ENCODE measurements at regions not wholly inside any gene's neighbourhood (a gene's known extent, or its start where the extent isn't known, plus 50 kb on each side); places are given as distances from the start of the nearest gene placed in this dataset.
A peak's percentile ranks its signal among the peaks of the same experiment; 100 is the strongest.

DNA sequence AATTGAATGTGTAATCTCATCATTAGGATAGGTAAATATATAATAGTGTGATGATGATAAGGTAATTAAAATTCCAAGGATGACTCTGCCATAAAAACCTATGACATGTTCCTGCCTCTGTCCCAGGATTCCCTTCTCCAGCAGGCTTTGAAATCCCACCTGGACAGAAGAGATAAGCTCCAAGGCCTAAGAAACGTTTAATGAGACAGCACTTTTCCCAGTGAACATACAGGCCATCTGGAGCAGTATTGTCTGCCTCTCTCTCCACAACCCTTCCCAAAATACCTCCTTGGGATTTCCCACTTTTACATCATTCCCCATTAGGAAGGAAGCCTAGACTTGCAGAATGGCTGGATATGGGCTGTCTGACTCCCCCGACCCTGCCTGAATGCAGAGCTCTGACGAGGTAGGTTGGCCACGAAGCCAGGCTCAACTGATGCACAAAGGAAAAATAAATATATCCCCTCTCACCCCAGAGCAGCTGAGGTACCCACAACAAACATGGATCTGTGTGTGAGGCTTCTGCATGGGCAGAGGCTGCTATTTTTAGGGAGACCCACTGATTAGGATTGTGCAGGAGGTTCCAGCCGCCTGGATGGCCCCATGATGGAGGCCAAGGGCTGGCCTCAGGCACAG lies 71.0 kb downstream of the TMPRSS5 start:
- FAIRE-seq, result no peak

DNA sequence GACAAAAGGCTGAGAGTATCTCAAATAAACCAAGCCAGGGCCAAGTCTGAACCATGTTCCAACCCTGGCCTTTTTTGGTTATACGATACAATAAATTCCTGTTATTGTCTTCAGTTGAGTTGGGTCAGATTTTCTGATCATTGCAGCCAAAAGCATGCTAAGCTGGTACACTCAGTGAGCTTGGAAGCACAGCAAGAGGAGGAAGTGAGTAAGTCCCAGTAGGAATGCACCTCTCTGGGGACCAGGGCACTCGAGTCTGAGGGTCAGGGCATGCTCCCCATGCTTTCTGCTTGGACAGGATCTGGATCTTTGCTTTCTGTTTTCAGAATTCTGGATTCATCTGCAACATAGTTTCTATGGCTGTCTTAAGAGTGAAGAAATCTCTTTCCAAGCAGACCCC lies 73.1 kb downstream of the TMPRSS5 start:
- FAIRE-seq, result no peak

DNA sequence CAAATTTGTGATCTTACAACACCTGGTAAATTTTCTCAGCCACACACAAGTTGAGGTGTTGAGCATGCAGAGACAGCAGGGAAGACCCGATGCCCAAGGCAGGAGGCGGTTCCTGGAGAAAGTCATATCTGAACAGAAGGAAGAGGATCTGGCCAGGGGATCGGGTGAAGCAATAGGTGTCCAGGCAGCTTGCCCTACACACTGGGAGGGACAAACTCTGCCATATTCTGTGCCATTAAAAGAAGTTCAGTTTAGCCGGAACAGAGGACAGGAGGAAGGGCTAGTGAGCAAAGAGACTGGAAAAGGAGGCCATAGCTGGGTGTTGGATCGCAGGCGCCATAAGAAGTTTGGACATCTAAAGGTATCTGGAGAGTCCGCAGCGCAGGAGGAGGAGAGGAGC lies 76.5 kb downstream of the TMPRSS5 start:
- FAIRE-seq, result no peak

DNA sequence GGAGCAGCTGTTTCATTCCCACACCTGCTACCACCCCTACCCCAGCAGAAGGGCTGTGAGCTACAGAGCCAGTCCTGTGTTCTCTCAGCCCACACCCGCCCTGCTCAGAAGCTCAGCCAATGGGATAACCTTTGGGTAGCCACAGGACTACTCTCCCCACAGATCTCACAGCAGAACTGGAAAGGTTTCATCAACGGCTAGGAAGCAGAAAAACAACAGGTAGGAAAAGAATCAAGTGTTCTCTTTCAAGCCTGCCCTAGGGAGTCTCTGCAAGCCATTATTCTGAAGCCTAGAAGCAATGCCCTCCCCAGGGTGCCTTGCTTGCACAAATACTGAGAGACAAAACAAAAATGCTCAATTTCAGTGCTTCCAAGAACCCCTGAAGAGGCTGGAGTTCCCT lies 77.2 kb downstream of the TMPRSS5 start:
- no peak for FAIRE-seq

DNA sequence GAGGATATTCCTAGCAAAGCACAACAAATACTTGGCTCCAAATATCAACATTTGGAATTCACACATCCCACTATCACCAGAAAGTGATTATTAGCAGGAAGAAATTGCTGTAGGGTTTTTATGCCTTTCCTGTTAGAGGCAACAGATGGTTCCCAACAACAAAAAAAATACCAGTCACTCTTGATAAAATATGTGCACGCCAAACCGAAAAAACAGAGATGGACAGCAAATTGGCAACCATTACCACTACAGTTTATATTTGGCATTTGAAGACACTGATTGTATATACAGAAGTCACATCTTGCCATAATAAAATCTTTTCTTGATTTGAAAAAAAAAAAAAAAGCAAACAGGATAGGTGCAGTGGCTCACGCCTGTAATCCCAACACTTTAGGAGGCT lies 78.2 kb downstream of the TMPRSS5 start:
- FAIRE-seq, result no peak

DNA sequence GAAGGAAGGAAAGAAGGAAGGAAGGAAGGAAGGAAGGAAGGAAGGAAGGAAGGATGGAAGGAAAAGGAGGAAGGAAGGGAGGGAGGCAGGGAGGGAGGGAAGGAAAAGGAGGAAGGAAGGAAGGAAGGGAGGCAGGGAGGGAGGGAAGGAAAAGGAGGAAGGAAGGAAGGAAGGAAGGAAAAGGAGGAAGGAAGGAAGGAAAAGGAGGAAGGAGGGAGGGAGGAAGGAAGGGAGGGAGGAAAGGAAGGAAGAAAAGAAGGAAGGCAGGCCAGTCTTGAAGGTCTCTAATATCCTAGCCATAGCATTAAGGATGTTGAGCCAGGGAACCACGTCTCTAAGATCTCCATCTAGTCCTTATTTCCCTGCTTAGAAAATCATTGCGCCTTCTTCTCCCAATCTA lies 78.8 kb downstream of the TMPRSS5 start:
- FAIRE-seq, result no peak

DNA sequence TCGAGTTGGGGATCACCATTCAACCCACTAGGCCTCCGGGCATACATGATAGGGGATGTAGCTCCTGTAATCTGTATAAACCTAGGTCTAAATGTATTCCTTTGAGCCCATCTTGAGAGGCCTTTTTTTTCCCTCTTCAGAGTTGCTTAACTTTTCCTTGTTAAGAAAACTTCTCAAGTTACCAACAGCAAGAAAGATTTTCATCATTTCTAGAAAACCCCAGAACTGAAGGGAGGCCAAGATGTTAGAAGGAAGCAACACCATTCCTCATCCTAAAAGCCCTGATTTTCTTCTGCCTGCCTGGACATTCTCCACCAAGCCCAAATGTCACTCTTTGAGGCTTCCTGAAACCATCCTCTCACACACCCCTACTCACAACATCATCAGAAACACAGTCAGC lies 79.4 kb downstream of the TMPRSS5 start:
- FAIRE-seq, result no peak

DNA sequence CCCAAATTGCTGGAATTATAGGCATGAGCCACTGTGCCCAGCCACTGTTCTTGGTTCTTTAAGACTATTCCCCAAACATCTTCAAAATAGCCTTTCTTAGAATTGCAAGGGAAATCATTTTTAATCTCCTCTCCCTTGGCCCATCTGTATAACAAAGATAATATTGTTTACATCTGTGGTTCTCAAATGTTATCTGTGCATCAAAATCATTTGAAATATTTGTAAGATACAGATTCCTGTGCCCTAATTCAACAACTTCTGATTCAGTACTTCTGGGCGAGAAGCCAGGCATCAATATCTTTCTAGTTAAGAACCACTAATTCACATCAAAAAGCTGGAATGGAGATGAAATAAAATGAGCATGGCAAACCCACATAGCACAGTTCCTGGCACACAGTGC lies 83.0 kb downstream of the TMPRSS5 start:
- FAIRE-seq, result no peak

DNA sequence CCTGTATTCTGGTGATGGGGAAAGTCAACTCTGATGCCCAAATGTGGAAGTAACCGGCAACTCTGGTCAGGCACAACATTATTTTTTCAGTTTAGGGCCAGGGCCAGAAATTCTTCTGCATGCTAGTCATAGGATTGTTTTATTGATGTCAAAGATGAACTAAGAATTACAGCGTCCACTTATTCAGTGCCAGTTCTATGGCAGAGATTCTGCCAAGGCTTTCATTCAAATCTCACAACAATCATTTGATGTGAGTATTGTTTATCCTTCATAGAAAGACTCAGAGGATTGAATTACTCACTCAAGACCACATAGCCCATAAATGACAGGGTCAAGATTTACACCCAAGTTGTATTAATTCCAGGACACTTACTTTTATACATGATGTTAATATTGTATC lies 87.7 kb downstream of the TMPRSS5 start:
- FAIRE-seq, result no peak

DNA sequence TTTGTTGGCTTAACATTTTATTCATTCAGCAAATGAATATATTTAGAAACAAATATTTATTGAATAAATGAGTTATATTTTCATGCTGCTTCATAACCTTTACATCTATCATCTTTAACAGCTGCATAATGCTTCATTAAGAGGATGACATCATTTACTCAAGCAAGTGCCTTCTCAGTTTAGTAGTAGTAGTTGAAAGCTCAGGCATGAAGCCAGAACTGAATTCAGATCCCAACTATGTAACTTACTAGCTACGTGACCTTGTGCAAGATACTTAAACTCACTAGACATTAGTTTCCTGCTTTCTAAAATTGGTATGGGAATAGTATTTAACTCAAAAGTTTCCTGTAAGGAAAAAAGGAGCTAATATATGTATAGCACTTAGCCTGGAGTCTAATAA lies 90.3 kb downstream of the TMPRSS5 start:
- FAIRE-seq, result no peak

DNA sequence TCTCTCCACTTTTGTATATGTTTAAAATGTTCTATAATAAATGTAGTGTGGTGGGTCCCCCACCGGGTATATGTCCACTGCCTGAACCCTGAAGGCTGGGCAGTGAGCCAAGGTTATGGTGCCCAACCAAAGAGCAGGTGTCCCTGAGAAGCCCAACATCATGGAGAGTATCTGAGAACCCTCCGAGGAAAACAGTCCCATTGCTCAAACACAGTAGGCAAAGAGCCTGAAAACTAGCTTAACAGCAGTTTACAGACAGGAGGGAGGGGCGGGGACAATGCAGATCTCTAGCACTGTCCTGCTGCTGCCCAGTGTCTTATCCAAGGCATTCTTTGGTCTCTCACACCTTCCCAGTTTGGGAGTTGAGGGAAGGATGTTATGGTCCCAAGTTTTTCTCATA lies 91.0 kb downstream of the TMPRSS5 start:
- no peak for FAIRE-seq

DNA sequence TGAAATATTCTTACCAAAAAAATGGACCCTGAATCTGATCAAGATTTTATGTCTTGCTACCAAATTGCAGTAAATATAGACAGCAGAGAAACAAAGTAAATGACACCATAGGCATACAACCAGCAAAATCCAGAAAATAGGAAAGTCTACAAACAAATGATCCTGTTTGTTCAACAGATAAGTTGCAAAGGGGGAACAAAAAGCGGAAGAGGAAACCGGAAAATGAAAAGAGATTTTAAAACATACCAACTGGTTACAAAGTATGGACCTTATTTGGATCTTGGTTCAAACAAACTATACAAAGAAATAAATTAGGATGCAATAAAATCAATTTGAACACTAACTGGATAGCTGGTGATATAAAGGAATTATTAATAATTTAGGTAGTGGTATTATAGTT lies 92.0 kb downstream of the TMPRSS5 start:
- peak; percentile 30 for FAIRE-seq

DNA sequence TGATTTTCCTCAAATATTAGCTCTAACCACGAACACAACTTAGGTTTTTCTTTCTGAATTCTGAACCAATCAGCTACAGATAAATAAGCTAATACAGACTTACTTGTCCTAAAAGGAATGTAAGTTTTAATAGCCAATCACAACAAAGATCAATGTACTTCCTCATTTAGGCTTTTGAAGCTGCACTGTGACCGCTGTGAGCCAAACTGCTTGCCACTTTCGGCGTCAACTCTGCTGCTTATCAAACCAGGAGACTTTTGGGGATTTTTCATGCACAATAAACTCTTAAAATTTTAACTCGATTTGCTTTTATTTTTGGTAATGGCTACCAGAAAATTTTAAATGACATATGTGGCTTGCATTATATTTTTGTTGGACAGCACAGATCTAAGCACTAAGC lies 92.5 kb downstream of the TMPRSS5 start:
- no peak for FAIRE-seq

DNA sequence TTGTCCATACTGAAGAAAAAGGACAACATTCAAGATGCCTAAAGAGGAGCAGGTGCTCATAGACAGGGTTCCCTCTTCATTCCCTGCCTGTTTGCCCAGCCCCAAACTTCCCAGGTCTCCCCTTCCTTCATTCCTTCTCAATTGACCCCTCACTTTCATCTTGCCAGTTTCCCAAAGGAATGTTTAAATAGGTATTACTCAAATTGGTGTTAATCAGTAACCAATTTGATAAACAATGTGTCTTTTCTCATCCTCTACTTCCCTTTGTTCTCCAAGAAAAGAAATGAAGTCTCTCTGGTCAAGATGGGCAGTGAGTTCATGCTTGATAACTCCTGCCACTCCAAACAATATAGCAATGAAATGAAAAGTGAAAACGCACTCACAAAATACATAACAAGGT lies 101.9 kb downstream of the TMPRSS5 start:
- FAIRE-seq, result no peak

DNA sequence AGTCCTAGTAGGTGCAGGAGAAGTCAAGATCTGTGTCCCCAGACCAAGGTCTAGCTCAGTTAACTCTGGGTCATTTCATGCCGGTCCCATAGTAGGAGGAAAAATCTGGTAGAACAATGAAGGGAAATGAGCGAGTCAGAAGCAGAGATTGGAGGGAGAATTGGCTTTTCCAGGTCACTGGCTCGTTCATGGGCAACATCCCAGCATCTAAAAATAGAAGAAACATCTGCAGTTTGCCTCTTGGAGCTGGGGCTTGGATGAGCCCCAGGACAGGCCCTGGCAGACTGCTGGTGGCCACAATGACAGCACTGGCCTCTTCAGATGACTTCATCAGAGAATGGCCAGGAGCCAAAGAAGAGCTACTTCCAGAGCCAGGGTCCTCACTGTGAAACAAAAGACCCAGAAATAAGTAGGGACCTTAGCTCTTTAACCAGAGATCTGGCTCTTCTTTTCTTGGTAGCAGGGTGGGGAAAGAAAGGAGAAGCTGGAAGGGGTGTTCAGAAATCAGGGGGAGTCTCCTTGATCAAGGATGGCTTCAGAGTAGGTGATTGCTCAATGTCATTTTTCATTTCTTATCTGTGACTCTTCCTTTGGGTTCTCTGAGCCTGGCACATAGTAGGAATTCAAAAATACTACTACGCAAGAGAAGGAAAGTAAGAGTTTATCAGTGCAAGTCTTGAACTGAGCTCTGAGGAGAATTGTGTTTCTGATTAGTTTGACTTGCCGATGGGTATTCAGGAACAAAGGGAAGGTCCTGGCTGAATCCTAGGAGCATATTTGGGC lies 102.6 kb downstream of the TMPRSS5 start:
- FAIRE-seq, result no peak

DNA sequence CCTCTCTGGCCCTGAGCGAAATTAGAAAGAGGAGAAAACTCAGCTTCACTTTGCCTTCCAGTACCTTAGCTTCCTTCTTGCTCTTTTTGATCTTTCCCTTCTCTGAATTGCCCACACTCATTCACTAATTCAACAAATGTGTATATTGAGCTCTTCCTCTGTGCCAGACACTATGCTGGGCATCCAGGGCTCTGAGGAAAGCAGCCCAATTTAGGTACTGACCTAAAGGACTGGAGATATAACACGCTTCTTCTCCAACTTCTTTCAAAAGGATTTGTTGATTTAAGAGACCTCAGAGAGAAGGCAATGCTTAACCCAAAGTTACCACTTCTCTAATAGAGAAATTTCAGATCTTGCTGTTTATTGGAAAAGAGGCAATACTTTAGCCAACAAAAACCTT lies 103.6 kb downstream of the TMPRSS5 start:
- FAIRE-seq, result no peak

DNA sequence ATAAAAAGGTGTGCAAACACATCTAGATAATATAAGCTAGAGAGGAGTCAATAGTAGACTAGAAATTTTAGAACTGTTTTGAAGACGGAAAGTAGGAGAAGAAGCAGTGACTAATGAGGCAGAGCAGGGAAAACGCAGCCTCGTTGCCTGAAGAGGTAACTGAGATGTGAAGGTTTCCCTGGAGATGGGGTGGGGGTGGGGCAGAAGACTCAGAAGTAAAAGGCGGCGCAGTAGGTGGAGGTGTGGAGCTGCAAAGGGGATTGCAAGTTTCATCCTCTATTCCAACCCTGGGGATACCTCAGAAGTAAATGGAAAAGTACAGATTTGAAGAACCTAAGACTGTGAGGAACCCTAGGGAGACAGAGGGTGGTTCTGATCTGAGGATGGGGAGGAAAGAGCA lies 109.5 kb downstream of the TMPRSS5 start:
- FAIRE-seq, result no peak

DNA sequence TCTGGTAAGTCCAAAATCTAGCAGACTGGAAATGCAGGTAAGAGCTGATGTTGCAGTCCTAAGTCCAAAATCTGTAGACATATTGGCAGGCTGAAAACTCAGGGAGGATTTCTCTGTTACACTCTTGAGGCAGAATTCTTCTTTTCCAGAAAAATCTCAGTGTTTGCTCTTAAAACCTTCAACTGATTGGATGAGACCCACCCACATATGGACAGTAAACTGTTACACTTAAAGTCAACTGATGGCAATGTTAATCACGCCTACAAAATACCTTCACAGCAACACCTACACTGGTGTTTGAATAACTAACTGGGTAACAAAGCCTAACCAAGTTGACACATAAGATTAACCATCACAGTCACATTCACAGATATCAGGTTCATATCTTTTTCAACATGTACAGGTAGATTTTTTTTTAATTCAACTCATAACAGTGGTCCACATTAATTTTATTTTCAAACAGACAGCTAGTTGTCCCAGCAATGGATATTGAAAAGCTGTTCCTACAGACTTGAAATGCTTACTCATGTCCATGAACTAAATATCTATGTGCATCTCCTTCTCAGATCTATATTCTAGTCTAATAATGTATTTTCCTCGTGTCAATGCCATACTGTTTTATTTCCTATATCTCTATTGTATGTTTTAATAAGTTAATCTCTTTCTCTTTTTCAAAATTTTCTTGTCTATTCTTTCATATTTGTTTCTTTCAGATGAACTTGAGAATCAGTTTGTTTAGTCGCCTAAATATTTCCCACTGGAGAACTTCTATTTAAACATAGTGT lies 110.1 kb downstream of the TMPRSS5 start:
- no peak for FAIRE-seq

DNA sequence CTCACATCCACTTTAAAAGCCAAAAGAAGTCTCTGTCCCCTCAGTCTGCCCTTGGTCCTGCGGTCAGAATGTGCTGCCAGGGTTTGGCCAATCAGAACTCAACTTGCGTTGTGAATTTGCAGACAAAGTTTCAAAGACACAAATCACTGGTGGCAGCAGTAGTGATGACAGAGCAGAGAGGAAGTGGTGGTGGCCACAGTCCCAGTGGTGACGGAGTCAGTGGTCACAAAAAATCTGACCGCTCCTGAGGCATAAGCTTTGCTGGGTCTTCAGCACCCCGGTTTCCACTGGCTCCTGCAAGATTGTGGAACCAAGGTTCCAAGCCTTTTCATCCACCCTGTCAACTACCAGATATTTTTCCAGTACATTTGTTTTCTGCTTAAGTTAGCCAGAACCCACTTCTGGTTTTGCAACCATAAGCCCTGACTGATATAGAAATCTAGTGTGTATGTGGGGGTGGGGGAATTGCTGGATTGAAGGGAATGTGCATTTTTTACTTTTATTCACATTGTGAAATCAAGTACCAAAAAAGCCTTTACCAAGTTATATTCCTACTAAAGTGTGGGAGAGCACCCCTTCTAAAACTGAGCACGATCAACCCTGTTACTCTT lies 112.3 kb downstream of the TMPRSS5 start:
- FAIRE-seq, result no peak

DNA sequence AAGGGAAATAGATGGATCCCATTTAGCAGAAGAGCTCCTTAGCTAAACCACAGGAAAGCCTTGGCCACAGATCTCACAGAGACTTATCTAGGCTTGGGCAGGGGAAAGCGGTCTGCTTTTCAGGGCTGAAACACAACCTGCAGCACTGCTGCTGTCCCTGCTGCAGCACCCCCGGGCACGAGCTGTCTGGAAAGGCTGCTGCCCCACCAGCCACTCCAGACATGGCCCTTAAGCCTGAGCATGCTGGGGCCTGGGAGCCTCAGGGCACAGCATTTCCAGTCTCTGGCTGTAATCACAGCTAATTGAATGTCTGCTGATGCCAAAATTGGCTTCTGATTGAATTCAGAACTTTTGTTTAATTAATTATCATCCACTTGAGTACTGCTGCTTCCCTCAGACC lies 115.0 kb downstream of the TMPRSS5 start:
- no peak for FAIRE-seq

DNA sequence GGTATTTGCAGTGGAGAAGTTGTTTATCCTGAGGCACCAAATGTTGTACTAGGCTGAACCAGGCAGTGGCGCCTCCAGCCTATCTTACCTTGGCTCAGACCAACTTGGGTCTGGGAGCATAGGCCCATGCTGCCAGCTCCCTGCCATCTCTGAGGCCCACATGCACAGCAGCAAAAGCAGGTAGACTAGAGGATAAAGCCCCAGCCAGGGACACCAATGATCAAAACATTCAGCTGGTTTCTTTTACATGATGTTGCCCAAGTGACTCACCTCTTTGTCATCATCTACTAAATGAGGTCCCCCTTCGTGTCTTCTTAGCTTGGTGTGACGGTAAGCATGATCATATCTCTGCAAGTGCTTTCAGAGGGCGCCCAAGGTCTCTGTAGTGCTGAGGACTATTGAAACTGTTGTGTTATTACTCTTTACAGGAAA lies 112.1 kb upstream of the DRD2 start:
- no peak for FAIRE-seq

DNA sequence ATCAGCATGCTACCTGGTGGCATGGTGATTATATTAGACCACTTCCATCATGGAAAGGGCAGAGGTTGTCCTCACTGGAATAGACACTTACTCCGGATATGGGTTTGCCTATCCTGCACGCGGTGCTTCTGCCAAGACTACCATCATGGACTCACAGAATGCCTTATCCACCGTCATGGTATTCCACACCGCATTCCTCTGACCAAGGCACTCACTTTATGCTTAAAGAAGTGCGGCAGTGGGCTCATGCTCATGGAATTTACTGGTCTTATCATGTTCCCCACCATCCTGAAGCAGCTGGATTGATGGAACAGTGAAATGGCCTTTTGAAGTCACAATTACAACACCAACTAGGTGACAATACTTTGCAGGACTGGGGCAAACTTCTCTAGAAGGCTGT lies 109.2 kb upstream of the DRD2 start:
- FAIRE-seq, result no peak

DNA sequence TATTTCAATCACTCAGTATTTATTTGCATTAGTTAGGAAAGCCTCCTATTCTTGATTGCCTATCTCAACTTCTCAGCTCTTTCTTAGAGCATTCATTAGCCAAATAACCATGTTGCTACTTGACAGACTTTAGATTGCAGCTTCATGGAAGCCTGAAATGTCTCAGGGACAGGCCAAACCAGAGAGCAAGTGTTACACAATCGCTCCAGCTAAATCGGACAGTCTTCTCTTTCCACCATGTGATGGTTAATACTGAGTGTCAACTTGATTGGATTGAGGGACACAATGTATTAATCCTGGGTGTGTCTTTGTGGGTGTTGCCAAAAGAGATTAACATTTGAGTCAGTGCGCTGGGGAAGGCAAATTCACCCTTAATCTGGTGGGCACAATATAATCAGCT lies 106.5 kb upstream of the DRD2 start:
- FAIRE-seq, result no peak
